Activated CD4-positive, alpha-beta T cell treated with anti-CD3 and anti-CD28 coated beads, Interleukin-2, amount 50 U/mL, for 48 hours (primary cell): ENCODE measurements at regions not wholly inside any gene's neighbourhood (a gene's known extent, or its start where the extent isn't known, plus 50 kb on each side); places are given as distances from the start of the nearest gene placed in this dataset.

Experiments used
- DNase-seq, 2 experiments: peaks; one replicate each; pipeline ENCODE4 v3.0.0-alpha.2; 2020

GRCh38 chr6:2414885-2415547, 169.6 kb upstream of the GMDS start:
- DNase-seq = no peak

DNA sequence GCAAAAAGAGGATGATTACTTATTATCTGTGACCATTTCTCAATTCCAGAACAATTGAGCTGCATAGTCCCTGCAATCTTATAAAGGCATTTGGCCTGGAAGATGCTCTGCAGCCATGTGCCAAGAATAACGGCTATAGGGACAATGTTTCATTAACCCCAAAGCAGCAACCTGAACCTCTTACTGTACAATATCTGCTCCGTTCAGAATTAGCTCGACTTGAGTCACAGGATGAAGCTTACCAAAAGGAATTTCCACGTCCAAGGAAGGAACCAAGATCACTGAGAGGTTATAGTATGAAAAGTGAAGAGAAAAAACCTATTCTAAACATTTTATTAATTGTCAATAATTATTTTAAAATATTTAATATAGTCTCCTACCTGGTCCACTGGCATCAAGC, 167.3 kb upstream of the GMDS start:
- DNase-seq = no peak

GRCh38 chr6:2410656-2411380, 165.4 kb upstream of the GMDS start:
- no peak for DNase-seq

GRCh38 chr6:2407525-2407924, 162.1 kb upstream of the GMDS start:
- no peak for DNase-seq

GRCh38 chr6:2404211-2404929, 159.0 kb upstream of the GMDS start:
- no peak for DNase-seq

DNA sequence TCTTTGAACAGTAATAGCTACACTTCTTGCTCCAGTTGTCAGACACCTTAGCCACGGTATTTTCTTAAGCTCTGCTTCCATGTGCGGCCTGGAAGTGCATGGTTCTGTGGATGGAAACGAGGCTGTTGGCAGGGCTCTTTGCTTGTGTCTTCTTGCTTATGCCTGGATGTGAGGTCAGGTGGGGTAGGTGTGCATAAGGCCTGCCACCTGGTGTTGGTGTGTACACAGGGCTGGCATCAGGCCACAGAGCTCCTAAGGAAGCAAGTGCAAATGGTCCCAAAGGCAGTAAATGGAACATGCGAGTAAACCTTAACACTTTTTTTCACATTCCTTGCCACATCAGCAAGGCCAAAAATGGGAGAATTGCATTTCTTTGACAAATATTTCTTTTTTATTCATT, 158.1 kb upstream of the GMDS start:
- no peak for DNase-seq

- DNase-seq = no peak
Observed at GRCh38 chr6:2396846-2397630, 151.6 kb upstream of the GMDS start.

GRCh38 chr6:2396042-2396657, 150.7 kb upstream of the GMDS start:
- no peak for DNase-seq

GRCh38 chr6:2388554-2389324, 143.3 kb upstream of the GMDS start:
- no peak for DNase-seq

- peak; percentile 22 to 23 for DNase-seq
Observed at GRCh38 chr6:2387445-2387844, 142.0 kb upstream of the GMDS start.

DNA sequence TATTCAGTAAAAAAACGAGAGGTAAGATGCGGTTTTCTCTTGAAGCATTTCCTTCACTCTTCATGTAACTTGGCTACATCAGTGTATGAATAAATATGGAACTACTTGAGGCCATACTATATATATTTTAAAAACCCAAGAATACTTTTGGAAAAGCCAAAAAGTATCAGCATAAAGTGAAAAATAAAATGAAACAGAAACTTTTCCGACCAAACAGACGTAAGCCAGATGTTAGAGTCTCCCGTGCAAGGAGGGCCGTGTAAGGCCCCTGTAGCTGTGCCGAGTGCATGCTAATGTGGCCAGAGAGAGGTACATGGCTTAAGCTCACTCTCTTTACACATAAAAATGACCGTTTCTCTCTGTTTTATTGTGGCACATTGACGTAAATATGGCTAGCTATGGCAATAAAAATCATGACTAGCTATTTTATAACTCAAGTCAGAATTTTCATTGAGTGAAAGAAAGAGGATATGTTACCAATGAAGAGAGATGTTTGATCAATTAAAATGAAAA, 140.1 kb upstream of the GMDS start:
- no peak for DNase-seq

DNA sequence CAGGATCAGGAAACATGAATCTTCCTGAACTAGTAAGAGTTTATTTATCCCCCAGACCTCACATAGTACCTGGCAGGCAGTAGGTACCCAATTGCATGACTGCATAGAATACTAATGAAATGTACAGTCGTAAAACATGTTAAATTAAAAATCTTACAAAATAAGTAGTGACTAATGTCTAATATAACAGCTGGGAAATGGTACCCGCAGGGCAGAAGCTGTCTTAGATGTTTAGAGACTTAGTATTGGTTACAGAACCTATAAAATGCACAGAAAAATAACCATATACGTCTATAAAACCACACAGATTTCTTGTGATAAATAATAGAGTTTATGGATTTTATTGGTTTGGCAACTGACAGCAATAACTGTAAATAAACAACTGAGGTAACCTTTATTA, 139.1 kb upstream of the GMDS start:
- DNase-seq = no peak

DNA sequence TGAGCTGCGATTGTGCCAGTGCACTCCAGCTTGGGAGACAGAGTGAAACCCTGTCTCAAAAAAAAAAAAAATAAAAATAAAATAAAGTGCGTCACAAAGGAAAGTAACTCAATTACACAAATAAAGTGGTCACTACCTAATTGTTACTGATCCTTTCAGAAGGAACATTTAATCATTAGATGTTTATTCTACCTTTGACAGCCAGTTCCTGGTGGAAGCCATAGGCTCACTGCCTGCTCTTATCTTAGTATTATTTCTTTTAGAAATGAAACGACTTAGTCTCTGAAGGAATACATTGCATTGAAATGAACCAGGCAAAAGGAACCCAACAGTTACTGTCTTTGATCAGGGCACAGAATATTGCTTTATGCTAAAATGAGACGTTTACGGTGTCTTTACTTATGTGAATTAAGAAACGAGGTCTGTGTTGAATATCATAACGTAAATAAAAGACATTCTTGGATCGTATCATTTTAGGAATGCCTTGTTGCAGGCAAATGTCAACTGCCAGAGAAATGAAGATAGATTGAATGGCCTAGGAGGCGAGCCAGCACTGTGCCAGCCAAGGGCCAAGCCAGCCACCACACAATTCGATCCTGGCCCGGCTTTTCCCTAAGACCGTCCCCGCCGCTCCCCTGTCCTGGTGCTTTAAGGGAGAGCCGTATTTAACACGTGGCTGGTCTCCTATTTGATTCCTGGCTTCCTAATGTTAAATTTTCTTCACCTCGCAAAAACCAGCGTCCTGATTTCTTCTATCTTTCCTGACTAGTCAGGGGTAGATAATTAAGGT, 136.7 kb upstream of the GMDS start:
- no peak for DNase-seq

- DNase-seq = peak in 1 of 2 experiments; percentile 10
Observed at GRCh38 chr6:2378891-2379652, 133.7 kb upstream of the GMDS start.

GRCh38 chr6:2378046-2378657, 132.7 kb upstream of the GMDS start:
- no peak for DNase-seq

DNA sequence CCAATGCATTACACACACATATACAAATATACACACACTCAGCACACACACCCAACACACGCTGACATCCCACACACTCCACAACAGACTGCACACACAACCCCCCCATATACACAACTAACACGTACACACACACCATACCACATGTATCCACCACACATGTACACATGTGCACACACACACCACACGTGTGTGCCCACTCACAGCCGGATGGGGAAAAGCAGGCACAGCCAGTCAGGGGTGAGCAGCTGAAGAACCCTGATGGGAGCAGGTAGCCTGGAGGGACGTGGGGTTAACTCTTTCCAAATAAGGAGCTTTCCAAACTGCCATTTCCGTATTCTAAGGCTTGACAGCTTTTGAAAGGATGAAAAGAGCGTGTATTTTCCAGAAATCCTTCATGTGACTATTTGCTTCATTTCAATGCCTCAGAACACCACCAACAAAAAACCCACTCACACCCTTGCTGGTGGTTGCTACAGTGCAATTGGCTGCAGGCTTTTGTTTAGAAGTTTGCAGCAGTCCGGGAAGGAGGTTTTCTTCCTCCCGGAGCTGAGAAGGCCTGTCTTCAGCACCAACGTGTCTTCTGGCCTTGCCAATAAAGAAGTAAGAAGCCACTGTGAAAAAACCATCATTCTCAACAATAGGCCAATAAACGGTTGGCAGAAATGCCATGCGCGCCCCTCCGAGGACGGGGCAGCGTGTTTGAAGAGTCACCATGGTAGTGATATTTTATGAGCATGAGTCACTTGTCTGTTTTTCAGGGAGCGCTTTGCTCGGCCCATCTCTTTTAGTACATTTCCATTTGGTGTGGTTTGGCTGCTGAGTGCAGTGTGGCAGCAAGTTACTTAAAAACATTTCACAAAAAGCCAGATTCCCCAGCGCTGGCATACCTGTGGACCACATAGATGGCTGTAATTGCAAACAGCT, 131.3 kb upstream of the GMDS start:
- DNase-seq = no peak

DNA sequence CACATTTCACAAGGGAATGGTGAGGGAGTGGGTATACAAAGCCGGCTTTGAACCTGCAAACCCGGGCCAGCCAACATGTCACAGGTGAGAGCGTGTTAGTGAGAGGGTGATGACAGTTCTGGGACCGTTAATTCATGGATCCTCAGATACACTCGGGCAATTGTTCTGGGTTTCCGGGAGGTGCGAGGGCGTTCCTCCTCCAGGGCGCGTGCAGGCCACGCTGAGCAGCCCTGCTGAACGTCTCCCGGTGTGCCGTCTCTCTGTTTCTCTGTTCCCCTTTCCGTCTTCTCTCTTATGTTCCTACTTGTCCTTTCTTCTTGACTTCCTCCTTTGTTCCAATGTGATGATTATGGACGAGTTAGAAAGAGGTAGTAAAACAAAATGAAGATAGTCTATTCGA, 130.0 kb upstream of the GMDS start:
- DNase-seq = no peak

DNA sequence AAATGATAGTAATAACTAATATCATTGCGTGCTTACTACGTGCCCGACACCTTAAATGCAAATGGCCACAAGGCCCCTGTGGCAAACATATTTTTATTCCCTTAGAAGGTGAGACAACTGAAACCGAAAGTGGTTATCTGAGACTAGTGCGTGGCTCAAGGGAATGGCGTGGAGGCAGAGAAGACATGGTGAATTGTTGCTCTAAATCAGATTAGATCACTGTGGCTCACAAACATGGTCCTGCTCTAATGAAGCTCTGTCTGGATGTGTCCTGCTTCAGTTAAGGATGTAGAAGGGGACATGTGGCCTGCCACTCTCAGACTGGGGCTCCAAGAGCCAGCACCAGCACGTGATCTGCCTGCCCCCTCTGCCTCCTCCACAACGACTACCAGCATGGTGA, 124.2 kb upstream of the GMDS start:
- no peak for DNase-seq

DNA sequence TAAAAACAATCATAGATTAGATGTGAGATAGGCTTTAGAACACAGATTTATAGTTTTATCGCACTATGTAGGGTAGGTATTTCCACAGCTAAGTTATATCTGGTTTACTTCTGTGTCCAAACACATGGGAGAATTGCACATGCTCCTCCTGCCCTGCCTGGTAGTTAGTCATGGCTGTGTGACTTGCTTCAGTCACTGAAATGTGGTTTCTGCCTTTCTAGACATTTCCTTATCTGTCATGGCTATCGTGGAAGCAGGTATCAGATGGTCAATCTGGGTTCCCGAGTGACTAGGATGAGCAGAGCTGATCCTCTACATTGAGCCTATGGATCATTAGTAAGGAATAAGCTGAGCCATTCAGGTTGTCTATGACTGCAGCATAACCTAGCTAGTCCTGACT, 117.8 kb upstream of the GMDS start:
- DNase-seq = no peak
